ENCODE measurements at regions not wholly inside any gene's neighbourhood (a gene's known extent, or its start where the extent isn't known, plus 50 kb on each side); places are given as distances from the start of the nearest gene placed in this dataset.
"Not testable (repeated sequence)": the region's sequence is repeated elsewhere in the genome, so short reads cannot be mapped to it uniquely, and the experiment has no call there.

GRCh38 chr16:22659933-22660332 is 149.2 kb downstream of the NPIPB5 start:
- DNase-seq (ENCODE audit: low spot score): no peak
- in situ Hi-C loops (cut with MboI; ENCODE audit: low sequenced_read_pairs, unreplicated experiment): no loop called here
- TF ChIP-seq CTCF (IDR thresholded peaks at IDR 0.05; ENCODE audit: borderline replicate concordance, control extremely low read depth, extremely low read depth, insufficient read depth, missing control alignments): no peak

- no peak for TF ChIP-seq CTCF (IDR thresholded peaks at IDR 0.05; ENCODE audit: borderline replicate concordance, control extremely low read depth, extremely low read depth, insufficient read depth, missing control alignments)
- in situ Hi-C loops (cut with MboI; ENCODE audit: low sequenced_read_pairs, unreplicated experiment): no loop called here
Observed at GRCh38 chr16:22660441-22661160, 149.9 kb downstream of the NPIPB5 start.

GRCh38 chr16:22661161-22661647 is 150.5 kb downstream of the NPIPB5 start:
- in situ Hi-C loops (cut with MboI; ENCODE audit: low sequenced_read_pairs, unreplicated experiment): no loop called here
- no peak for TF ChIP-seq CTCF (IDR thresholded peaks at IDR 0.05; ENCODE audit: borderline replicate concordance, control extremely low read depth, extremely low read depth, insufficient read depth, missing control alignments)
- no peak for DNase-seq (ENCODE audit: low spot score)

More at GRCh38 chr16:22660441-22661160, 149.9 kb downstream of the NPIPB5 start:
- no peak for DNase-seq (ENCODE audit: low spot score)

DNA sequence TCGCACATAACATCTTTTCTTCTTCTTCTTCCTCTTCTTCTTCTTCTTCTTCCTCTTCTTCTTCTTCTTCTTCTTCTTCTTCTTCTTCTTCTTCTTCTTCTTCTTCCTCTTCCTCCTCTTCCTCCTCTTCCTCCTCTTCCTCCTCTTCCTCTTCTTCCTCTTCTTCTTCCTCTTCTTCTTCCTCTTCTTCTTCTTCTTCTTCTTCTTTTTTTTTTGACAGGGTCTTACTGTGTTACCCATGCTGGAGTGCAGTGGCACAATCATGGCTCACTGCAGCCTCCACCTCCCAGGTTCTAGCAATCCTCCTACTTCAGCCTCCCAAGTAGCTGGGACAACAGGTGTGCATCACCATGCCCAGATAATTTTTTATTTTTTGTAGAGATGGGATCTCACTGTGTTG is 151.0 kb upstream of the HS3ST2 start:
- DNase-seq (ENCODE audit: low spot score); in situ Hi-C loops (cut with MboI; ENCODE audit: low sequenced_read_pairs, unreplicated experiment): not testable (repeated sequence)

DNA sequence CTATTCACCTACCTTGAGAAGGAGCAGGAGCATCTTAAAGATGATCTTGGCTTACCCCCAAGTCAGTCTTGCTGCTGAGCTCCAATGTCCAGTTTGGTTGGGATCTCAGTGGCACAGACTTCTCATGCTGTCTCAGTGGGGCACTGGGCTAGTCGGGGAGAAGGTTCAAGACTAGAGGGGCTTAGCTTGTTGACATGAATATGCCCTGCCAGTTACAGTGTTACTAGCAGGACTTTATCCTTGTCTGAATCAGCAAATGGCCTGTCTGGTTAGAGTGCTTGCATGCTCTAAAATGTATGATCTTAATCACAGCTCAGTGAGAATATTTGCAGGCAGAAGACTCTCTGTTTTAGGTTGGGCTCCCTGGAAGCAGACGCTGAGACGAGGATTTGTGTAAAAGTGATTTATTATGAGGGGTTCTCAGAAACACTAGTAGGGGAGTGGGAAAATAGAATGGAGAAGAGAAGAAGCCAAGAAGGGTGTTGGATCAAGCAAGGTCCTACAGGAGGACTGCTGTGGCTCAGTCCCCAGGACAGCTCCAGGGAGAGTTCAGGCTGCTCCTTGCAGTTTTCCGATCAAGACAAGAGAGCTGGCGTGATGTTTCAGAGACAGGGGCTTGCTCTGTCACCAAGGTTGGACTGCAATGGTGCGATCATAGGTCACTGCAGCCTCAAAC is 150.4 kb upstream of the HS3ST2 start:
- no peak for TF ChIP-seq CTCF (IDR thresholded peaks at IDR 0.05; ENCODE audit: borderline replicate concordance, control extremely low read depth, extremely low read depth, insufficient read depth, missing control alignments)
- in situ Hi-C loops (cut with MboI; ENCODE audit: low sequenced_read_pairs, unreplicated experiment): no loop called here
- no peak for DNase-seq (ENCODE audit: low spot score)

- in situ Hi-C loops (cut with MboI; ENCODE audit: low sequenced_read_pairs, unreplicated experiment): no loop called here
- no peak for DNase-seq (ENCODE audit: low spot score)
- no peak for TF ChIP-seq CTCF (IDR thresholded peaks at IDR 0.05; ENCODE audit: borderline replicate concordance, control extremely low read depth, extremely low read depth, insufficient read depth, missing control alignments)
Observed at GRCh38 chr16:22664132-22664531, 149.8 kb upstream of the HS3ST2 start.

GRCh38 chr16:22664561-22664997 is 149.4 kb upstream of the HS3ST2 start:
- TF ChIP-seq CTCF (IDR thresholded peaks at IDR 0.05; ENCODE audit: borderline replicate concordance, control extremely low read depth, extremely low read depth, insufficient read depth, missing control alignments): no peak
- DNase-seq (ENCODE audit: low spot score): no peak
- in situ Hi-C loops (cut with MboI; ENCODE audit: low sequenced_read_pairs, unreplicated experiment): no loop called here
